Left cardiac atrium (tissue), 4 donors: ENCODE measurements at regions not wholly inside any gene's neighbourhood (a gene's known extent, or its start where the extent isn't known, plus 50 kb on each side); places are given as distances from the start of the nearest gene placed in this dataset.

Source experiments
- ATAC-seq, 2 donors: fragments of 200-7000 bp; cut with Tn5 transposase; one replicate each; pipeline ENCODE4 v1.9.1; 2020; ENCODE audit warnings: mild to moderate bottlenecking in 2 of 2, moderate library complexity in 2 of 2
- DNase-seq: peaks from one replicate; pipeline ENCODE4 v3.0.0-alpha.2; 2020
- intact Hi-C, 2 donors: fragments of 100-400 bp; cut with DNase I; formaldehyde crosslinking; loops; one replicate each; pipeline versions ENCODE4 v1.14.1 to v1.15.1; 2022 to 2023
- donor health status: DM: no; HTN: yes; CAD: no.
- donor health status: DM: no; HTN: yes; CAD: no; lungs with severe emphysema.
- donor health status: DM: yes; HTN: yes; CAD: no.
- donor health status: Dilated cardiomyopathy.

- intact Hi-C loops = no loop called here
- no peak for ATAC-seq
These were observed 324.6 kb upstream of the PDGFD start for GRCh38 chr11:104488561-104488960.

GRCh38 chr11:104487046-104487806 lies 323.3 kb upstream of the PDGFD start:
- no peak for DNase-seq
- no peak for ATAC-seq
- intact Hi-C loops = no loop called here

More at GRCh38 chr11:104488561-104488960, 324.6 kb upstream of the PDGFD start:
- DNase-seq = no peak

- ATAC-seq (no peak), DNase-seq (no peak)
- intact Hi-C loops = no loop called here
These were observed 321.0 kb upstream of the PDGFD start for GRCh38 chr11:104484804-104485554.

- DNase-seq = no peak
- ATAC-seq = no peak
- intact Hi-C loops = no loop called here
These were observed 313.0 kb upstream of the PDGFD start for GRCh38 chr11:104476898-104477297.

- intact Hi-C loops = no loop called here
- no peak for DNase-seq
- peak in 1 of 2 donors; percentile 30 for ATAC-seq
These were observed 312.5 kb upstream of the PDGFD start for GRCh38 chr11:104476454-104476853.

- ATAC-seq = no peak
- intact Hi-C loops = no loop called here
- no peak for DNase-seq
These were observed 303.5 kb upstream of the PDGFD start for GRCh38 chr11:104467404-104467803.

- ATAC-seq (no peak), DNase-seq (no peak)
- intact Hi-C loops = no loop called here
These were observed 301.4 kb upstream of the PDGFD start for GRCh38 chr11:104465321-104465720.

- ATAC-seq (no peak), DNase-seq (no peak)
- intact Hi-C loops = no loop called here
These were observed 300.7 kb upstream of the PDGFD start for GRCh38 chr11:104464691-104465090.

GRCh38 chr11:104462341-104462740 lies 298.4 kb upstream of the PDGFD start:
- intact Hi-C loops = no loop called here
- ATAC-seq = peak in 1 of 2 donors; percentile 87
- DNase-seq = peak; percentile 20

- ATAC-seq (peak; percentile 82 to 90), DNase-seq (no peak)
- intact Hi-C loops = no loop called here
These were observed 287.4 kb upstream of the PDGFD start for GRCh38 chr11:104451197-104451893.

- ATAC-seq = no peak
- DNase-seq = no peak
- intact Hi-C loops = no loop called here
These were observed 279.4 kb upstream of the PDGFD start for GRCh38 chr11:104443387-104443786.

GRCh38 chr11:104442321-104442720 lies 278.4 kb upstream of the PDGFD start:
- intact Hi-C loops = no loop called here
- DNase-seq = no peak
- no peak for ATAC-seq

GRCh38 chr11:104435494-104435893 lies 271.5 kb upstream of the PDGFD start:
- DNase-seq (no peak), ATAC-seq (no peak)
- intact Hi-C loops = no loop called here

- DNase-seq = no peak
- intact Hi-C loops = no loop called here
- ATAC-seq = no peak
These were observed 269.8 kb upstream of the PDGFD start for GRCh38 chr11:104433751-104434150.

- intact Hi-C loops = no loop called here
- DNase-seq = no peak
- no peak for ATAC-seq
These were observed 269.0 kb upstream of the PDGFD start for GRCh38 chr11:104432981-104433380.

GRCh38 chr11:104432526-104432925 lies 268.6 kb upstream of the PDGFD start:
- DNase-seq (no peak), ATAC-seq (no peak)
- intact Hi-C loops = no loop called here

- no peak for ATAC-seq
- intact Hi-C loops = no loop called here
- DNase-seq = no peak
These were observed 258.5 kb upstream of the PDGFD start for GRCh38 chr11:104422324-104422944.

GRCh38 chr11:104410336-104410735 lies 246.4 kb upstream of the PDGFD start:
- intact Hi-C loops = no loop called here
- DNase-seq (no peak), ATAC-seq (no peak)

GRCh38 chr11:104408630-104409029 lies 244.7 kb upstream of the PDGFD start:
- ATAC-seq = no peak
- intact Hi-C loops = no loop called here
- DNase-seq = no peak

- intact Hi-C loops = no loop called here
- DNase-seq (no peak), ATAC-seq (no peak)
These were observed 241.3 kb upstream of the PDGFD start for GRCh38 chr11:104405277-104405676.
